HG02642 (cell line): ENCODE measurements at regions not wholly inside any gene's neighbourhood (a gene's known extent, or its start where the extent isn't known, plus 50 kb on each side); places are given as distances from the start of the nearest gene placed in this dataset.
"Not testable (repeated sequence)": the region's sequence is repeated elsewhere in the genome, so short reads cannot be mapped to it uniquely, and the experiment has no call there.

ENCODE experiments used
- ATAC-seq: cut with Tn5 transposase; IDR thresholded peaks from one replicate; pipeline ENCODE4 v1.9.1; 2021; ENCODE audit warnings: mild to moderate bottlenecking; ENCODE audit not compliant: unreplicated experiment, poor library complexity

DNA sequence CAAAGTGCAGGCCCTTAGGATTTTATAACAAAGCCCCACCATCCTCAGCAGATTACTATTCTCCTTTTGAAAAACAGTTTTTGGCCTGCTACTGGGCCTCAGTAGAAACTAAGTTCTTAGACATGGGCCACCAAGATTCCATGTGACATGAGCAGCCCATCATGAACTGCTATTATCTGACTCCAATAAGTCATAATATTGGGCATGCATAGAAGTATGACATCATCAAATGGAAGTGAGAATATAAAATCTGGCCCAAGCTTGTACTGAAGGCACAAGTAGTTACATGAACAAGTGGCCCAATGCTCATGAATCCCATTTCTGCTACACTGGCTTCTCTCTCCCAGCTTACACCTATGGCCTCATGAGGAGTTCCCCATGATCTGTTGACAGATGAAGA is 404.8 kb downstream of the EPHA5 start:
- no peak for ATAC-seq

DNA sequence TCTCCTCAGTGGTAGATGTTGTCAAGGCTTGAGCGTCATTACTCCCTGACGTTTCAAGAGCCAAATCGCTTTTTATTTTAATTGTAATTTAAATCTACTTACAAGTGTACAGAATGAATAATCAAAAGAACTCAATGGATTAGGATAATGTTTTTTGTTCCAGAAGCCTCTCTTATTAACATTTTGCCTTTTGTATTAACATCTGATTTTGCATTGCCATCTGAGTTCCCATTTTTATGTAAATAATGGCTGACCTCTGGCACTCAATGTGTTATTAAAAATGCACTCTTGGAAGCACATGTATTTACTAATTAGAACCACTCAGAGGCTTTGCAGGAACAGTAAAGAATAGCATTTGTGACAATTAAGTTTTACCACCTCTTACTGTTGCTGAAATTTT is 411.0 kb downstream of the EPHA5 start:
- no peak for ATAC-seq

DNA sequence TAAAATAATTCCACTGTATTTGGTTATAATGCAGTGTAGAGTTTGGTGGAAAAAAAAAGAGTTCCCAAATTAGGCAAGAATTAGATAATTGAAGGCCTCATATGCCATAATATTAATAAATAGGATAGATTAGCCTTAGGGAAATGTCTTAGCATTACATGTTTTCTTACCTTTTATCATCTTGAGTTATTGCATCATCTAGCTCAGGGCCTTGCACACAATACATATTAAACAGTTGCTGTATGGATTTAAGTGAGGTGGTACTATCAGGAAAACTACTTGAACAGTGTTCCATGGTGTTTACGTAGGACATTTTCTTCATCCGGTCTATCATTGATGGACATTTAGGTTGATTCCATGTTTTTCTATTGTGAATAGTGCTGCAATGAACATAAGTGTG is 419.4 kb downstream of the EPHA5 start:
- no peak for ATAC-seq

DNA sequence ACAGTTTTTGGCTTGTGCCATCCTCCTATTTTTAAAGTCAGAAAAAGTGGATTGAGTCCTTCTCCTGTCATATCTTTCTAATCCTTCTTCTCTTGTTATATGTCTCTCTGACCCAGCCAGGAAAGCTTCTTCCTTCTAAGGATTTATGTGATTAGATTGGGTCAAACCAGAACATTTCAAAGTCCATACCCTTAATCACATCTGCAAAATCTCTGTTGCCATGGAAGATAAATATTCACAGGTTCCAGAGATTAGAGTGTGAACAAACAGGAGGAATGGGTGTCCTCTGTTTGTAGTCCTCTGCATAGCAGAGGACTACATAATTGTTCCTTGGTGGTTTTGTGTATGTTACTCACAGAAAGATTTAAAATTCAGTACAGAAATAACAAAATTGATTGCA is 421.2 kb downstream of the EPHA5 start:
- no peak for ATAC-seq

GRCh38 chr4:65242156-65242846 is 428.0 kb downstream of the EPHA5 start:
- no peak for ATAC-seq

DNA sequence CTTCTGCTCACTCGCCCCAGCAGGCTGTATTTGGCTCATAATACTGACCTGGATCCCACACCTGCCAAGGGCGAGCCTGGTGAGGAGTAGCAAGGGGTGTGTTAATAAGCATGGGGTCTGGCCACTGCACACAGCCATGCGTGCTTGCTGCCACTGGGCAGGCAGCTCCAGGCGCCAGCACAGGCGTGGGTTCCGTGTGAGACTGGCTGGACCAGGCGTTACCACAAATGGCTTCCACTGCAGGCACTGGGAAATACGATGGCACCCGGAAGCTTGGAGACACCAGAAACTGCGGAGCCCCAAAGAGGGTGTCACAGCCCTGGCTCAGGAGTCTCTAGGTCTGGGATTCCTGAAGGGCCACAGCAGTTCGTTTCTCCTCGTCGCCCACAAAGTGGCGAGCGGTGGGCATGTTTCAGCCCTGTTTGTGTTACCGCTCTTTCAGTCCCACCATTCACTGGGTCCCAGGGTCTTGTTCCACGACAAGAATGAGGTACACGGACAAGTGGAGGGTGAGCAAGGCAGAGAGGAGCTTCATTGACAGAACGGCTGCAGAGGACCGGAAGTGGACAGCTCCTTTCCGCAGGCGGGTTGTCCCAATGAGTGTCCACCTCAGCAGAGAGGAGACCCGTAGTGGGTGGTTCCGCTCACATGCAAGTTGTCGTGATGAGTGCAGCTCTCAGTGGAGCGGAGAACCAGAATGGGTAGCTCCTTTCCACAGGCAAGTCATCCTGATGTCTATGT is 428.9 kb downstream of the EPHA5 start:
- no peak for ATAC-seq

GRCh38 chr4:65234061-65234460 is 436.2 kb downstream of the EPHA5 start:
- no peak for ATAC-seq

DNA sequence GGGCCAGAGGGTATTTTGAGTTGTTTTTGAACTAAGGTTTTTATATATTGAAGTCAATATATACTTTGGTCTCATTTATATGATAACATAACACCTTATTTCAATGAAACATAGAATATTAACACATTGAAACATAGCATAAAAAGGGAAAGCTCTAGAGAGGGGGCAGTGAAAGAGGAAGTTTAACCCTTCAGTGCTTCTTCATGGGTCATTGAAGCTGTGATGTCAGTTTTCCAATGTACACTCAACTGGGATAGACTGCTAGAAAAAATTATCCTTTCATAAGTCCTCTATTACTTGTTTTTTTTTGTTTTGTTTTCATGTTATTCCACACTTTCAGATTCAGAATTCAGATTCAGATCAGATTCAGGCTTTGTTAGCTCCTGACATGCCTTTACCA is 442.7 kb downstream of the EPHA5 start:
- no peak for ATAC-seq

DNA sequence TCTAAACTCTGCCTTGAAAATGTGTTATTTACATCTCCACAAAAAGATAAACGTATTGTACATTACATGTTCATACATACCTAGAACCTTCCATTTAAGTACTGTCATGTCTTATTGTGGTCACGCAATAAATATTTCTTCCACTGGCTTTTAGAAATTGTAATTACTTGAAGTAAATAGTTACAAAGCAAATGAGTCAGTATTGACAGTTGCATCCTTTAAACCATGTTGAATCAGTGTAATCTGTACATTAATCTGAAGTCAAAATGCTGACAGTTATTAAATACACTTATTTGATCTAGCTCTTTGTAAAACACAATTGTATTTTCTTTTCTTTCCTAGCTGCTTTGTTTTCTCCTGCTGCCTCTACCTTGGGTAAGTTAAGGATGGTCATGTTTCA is 446.7 kb downstream of the EPHA5 start:
- ATAC-seq, result no peak

- ATAC-seq, result not testable (repeated sequence)
These were observed 447.2 kb downstream of the EPHA5 start for GRCh38 chr4:65223074-65223473.

DNA sequence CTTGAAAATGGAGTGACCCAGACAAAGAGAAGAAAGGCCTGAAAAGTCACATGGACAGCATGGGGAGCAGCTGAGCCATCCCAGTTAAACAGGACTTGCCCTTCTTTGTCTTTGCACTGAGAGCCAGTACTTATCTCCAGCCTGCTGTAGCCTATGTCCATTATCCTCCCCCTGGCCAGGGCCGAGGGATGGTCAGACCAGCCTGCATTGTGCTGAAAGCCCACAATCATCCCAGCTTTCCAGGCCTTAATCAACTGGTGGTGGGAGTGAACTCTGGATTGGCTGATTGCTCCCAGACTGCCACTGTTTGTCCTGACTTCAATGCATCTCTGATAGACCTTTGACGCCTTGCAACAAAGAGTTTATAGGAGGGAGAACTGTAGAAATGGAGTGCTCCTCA is 453.1 kb downstream of the EPHA5 start:
- no peak for ATAC-seq

DNA sequence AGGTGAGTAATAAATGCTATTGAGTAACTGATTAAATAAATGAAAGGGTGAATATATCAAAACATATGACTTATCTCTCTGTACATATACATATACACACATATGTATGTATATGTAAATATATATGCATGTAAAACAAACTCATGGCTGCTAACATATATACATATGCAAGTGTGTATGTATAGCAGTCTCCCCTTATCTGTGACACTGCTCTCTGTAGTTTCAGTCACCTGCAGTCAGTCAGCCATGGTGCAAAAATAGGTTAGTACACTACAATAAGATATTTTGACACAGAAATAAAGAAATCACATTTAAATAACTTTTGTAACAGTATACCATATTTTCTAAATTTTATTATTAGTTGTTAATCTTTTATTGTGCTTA is 467.4 kb downstream of the EPHA5 start:
- ATAC-seq, result no peak

DNA sequence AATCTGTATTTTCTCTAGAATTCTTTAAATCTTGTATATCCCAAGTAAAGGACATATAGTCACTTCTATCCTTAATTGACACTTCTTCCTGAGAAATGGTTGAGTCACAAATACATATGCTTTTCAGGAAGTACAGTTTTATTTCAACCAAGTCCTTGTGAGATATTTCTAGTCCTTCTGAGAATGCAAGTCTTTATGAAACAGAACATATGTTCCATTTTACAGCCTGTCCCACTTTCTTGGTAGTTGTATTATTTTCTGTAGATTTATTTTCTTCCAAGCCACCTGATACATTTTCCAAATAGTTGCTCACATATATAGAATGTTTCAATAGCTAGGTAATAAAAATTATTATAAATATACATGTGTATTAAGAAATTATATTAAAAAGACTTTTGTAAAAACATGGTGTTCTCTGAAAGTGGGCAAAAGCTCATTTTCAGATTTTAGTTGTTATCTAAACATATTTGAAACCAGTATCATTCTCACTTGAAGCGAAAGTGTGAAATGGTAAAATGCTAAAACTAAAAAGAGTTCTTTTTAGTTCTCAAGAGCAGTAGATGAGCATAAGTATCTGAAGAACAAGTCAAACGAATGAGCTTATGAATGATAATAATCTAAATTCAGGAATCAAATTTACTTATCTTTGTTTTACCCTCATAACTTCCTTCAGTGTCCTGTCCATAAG is 468.0 kb downstream of the EPHA5 start:
- ATAC-seq, result no peak

- no peak for ATAC-seq
These were observed 474.6 kb downstream of the EPHA5 start for GRCh38 chr4:65195666-65196065.

GRCh38 chr4:65195002-65195401 is 475.3 kb downstream of the EPHA5 start:
- no peak for ATAC-seq

DNA sequence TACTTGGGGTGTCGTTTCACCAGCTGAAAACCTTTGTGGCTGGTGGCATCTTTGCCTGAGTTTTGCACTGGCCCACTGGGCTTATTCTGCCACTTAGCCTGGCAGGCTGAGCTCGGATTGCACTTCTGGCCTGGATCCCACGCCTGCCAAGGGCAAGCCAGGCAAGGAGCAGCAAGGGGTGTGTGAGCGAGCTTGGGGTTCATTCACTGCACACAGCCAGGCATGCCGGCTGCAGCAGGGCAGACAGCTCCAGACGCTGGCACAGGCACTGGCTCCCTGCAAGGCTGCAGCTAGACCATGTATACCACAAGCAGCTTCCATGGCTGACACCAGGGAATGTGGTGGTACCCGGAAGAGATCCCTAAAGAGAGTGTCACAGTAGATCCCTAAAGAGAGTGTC is 476.3 kb downstream of the EPHA5 start:
- ATAC-seq, result no peak

DNA sequence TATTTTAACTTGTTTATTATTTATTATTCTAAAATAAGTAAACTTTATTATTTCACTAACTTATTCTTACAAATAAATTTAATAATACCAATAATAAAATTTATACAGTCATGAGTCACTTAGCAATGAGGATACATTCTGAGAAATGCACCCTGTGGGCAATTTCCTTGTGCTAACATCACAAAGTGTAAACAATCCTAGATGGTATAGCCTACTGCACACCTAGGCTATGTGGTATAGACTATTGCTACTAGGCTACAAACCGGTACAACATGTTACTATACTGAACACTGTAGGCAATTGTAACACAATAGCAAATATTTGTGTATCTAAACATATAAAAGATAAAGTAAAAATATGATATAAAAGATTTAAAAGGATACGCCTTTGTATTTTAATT is 479.5 kb downstream of the EPHA5 start:
- ATAC-seq, result no peak

DNA sequence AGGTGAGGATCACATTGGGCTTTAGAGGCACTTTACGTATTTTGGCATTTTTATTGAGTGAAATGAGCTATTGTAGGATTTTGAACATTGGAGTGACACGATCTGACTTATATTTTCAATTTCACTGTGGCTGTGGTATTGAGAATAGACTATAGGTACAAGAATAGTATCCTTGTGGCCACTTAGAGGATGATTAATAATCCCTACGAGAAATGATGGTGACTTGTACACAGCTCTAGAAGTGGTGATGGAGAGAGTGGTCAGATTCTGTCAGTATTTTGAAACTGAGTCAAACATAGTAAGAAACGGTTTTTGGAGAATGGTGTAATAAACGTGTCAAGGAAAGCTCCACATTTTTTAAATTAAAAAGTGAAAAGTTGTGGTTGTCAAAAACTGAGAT is 494.7 kb downstream of the EPHA5 start:
- no peak for ATAC-seq

GRCh38 chr4:65170768-65171514 is 499.3 kb downstream of the EPHA5 start:
- ATAC-seq, result no peak

DNA sequence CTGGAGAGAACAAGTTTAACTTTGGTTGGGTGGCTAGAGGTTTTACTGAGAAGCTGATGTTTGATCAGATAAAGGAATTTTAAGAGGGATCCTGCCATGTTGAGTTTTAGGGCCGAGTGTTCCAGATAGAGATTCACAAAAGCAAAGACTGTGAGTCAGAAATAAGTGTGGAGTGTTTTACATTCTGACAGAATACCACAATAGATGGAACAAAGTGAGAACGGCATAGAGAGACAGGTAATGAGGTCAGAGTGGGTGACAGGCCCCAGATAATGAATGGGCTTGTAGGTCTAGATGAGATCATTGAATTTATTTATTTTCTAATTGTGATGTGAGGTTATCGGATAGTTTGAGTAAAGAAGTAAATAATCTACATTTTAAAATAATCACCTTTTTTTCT is 502.6 kb downstream of the EPHA5 start:
- ATAC-seq, result no peak

- ATAC-seq, result no peak
These were observed 518.1 kb downstream of the EPHA5 start for GRCh38 chr4:65152205-65152604.
